CD4-positive, alpha-beta T cell (primary cell): ENCODE measurements at regions not wholly inside any gene's neighbourhood (a gene's known extent, or its start where the extent isn't known, plus 50 kb on each side); places are given as distances from the start of the nearest gene placed in this dataset.

ENCODE experiments used
- ATAC-seq: fragments of 200-7000 bp; cut with Tn5 transposase; one replicate; pipeline ENCODE4 v1.10.0; 2022; ENCODE audit warnings: mild to moderate bottlenecking; ENCODE audit not compliant: poor library complexity
- CTCF ChIA-PET: fragments of 350-600 bp; sonication (Branson Sonifier 250); formaldehyde crosslinking; loops from one replicate; lab custom pipeline; 2021; ENCODE audit warnings: antibody characterized with exemption, inconsistent platforms; lab: Charles Lee
- POLR2A ChIA-PET: fragments of 350-600 bp; sonication (Branson Sonifier 250); formaldehyde crosslinking; loops from one replicate; lab custom pipeline; 2021; ENCODE audit warnings: antibody characterized with exemption, inconsistent platforms; lab: Charles Lee
- DNase-seq, 14 experiments: peaks; one replicate each; pipeline ENCODE4 v3.0.0-alpha.2; 2013 to 2020; ENCODE audit warnings: mixed read lengths in 2 of 14
- H3K27ac ChIP-seq, 2 donors: one replicate each; pipeline versions ENCODE4 v1.5.1 to v1.7.0; 2013; ENCODE audit warnings: low read length in 2 of 2, low read depth in 1 of 2, mild to moderate bottlenecking in 1 of 2
- H3K27me3 ChIP-seq, 2 experiments: 1 replicate in 1 of 2; 2 replicates in 1 of 2; pipeline versions ENCODE4 v1.6.1 to v1.7.0; 2013; ENCODE audit warnings: low read length in 2 of 2, control low read depth in 1 of 2, mild to moderate bottlenecking in 1 of 2, moderate library complexity in 1 of 2; ENCODE audit not compliant: insufficient read depth in 2 of 2, control insufficient read depth in 1 of 2
- H3K36me3 ChIP-seq: one replicate; pipeline ENCODE4 v1.6.1; 2013; ENCODE audit warnings: low read length, control low read depth; ENCODE audit not compliant: insufficient read depth
- H3K4me1 ChIP-seq: one replicate; pipeline ENCODE4 v1.6.1; 2013; ENCODE audit warnings: low read length, control low read depth; ENCODE audit not compliant: insufficient read depth
- H3K4me3 ChIP-seq: one replicate; pipeline ENCODE4 v1.5.1; 2013; ENCODE audit warnings: mild to moderate bottlenecking, low read length, moderate library complexity
- H3K9me3 ChIP-seq, 2 experiments: 1 replicate in 1 of 2; 2 replicates in 1 of 2; pipeline versions ENCODE4 v1.6.1 to v1.7.0; 2013; ENCODE audit warnings: low read length in 2 of 2, mild to moderate bottlenecking in 2 of 2, control low read depth in 1 of 2, moderate library complexity in 1 of 2; ENCODE audit not compliant: control insufficient read depth in 1 of 2, insufficient read depth in 1 of 2
- H3K27ac Mint-ChIP-seq: one replicate; pipeline ENCODE4 v1.8.0; 2020; ENCODE audit warnings: mixed read lengths
- H3K27me3 Mint-ChIP-seq: one replicate; pipeline ENCODE4 v1.8.0; 2021; ENCODE audit warnings: mixed read lengths
- H3K36me3 Mint-ChIP-seq: one replicate; pipeline ENCODE4 v1.8.0; 2021; ENCODE audit warnings: low read depth, mixed read lengths
- H3K4me1 Mint-ChIP-seq: one replicate; pipeline ENCODE4 v1.8.0; 2021; ENCODE audit warnings: low read depth, mixed read lengths
- H3K4me3 Mint-ChIP-seq: one replicate; pipeline ENCODE4 v1.8.0; 2020; ENCODE audit warnings: mild to moderate bottlenecking, mixed read lengths
- H3K9me3 Mint-ChIP-seq: one replicate; pipeline ENCODE4 v1.8.0; 2020; ENCODE audit warnings: mixed read lengths
- intact Hi-C, 2 experiments: fragments of 100-400 bp; cut with DNase I in 1 of 2; cut with micrococcal nuclease in 1 of 2; formaldehyde crosslinking; loops; one replicate each; pipeline versions ENCODE4 v1.15.1 to v1.9.0; 2023 to 2025; cut with DNase I, micrococcal nuclease
- TF ChIP-seq, protein P1 (sequence below): fragments of 200-600 bp; IDR thresholded peaks from one replicate; pipeline ENCODE4 v1.8.0; 2022; ENCODE audit warnings: antibody characterized with exemption, mild to moderate bottlenecking

DNA sequence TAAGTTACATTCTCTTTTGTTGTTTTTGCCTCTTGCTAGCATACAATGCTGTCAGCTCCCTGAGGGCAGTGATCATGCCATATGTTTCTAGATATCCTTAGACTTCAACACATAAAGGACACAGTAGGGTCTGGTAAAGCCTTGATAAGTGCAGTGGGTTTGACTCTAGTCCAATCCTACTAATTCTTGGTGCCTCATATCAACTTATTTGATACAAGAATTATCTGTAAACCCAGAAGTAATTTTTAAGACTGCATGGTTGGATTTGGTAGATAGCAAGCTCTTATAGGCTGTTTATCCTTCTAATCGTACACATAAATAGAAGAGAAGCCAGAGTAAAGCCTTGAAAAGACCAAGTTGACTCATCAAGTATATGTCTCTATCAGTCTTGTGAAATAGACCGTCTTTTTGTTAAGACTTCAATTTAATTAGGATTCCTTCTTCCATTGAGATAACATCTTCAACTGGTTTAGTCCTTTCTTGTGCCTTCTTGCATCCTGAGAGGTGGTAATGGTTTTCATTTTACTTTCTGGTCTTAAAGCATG is 265.6 kb upstream of the CDIN1 start:
- H3K27me3 ChIP-seq: no peaks in the 10 kb centered on the region
- no peaks in the 10 kb centered on the region for H3K4me1 Mint-ChIP-seq
- CTCF ChIA-PET: no interaction called here
- no peak overlapping the region for H3K4me3 Mint-ChIP-seq
- no peaks in the 10 kb centered on the region for H3K9me3 ChIP-seq
- H3K27ac Mint-ChIP-seq: no peak overlapping the region
- no peak overlapping the region for H3K27ac ChIP-seq
- peaks cover 2% of the 10 kb centered on the region for H3K9me3 Mint-ChIP-seq
- H3K27me3 Mint-ChIP-seq: no peaks in the 10 kb centered on the region
- H3K36me3 Mint-ChIP-seq: no peaks in the 10 kb centered on the region
- no peaks in the 10 kb centered on the region for H3K36me3 ChIP-seq
- no peak for DNase-seq
- H3K4me1 ChIP-seq: no peaks in the 10 kb centered on the region
- no peak overlapping the region for H3K4me3 ChIP-seq
- intact Hi-C loops: no loop called here
- ATAC-seq: no peak
- POLR2A ChIA-PET: no interaction called here
- TF ChIP-seq, protein P1, sequence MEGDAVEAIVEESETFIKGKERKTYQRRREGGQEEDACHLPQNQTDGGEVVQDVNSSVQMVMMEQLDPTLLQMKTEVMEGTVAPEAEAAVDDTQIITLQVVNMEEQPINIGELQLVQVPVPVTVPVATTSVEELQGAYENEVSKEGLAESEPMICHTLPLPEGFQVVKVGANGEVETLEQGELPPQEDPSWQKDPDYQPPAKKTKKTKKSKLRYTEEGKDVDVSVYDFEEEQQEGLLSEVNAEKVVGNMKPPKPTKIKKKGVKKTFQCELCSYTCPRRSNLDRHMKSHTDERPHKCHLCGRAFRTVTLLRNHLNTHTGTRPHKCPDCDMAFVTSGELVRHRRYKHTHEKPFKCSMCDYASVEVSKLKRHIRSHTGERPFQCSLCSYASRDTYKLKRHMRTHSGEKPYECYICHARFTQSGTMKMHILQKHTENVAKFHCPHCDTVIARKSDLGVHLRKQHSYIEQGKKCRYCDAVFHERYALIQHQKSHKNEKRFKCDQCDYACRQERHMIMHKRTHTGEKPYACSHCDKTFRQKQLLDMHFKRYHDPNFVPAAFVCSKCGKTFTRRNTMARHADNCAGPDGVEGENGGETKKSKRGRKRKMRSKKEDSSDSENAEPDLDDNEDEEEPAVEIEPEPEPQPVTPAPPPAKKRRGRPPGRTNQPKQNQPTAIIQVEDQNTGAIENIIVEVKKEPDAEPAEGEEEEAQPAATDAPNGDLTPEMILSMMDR: no peak

- no peak overlapping the region for H3K27ac Mint-ChIP-seq
- DNase-seq (no peak), ATAC-seq (no peak)
- ChIA-PET POLR2A (no interaction called here), CTCF (no interaction called here)
- no peaks in the 10 kb centered on the region for H3K36me3 ChIP-seq
- H3K27me3 ChIP-seq: no peaks in the 10 kb centered on the region
- intact Hi-C loops: no loop called here
- H3K4me3 Mint-ChIP-seq: no peak overlapping the region
- H3K27ac ChIP-seq: no peak overlapping the region
- no peaks in the 10 kb centered on the region for H3K9me3 Mint-ChIP-seq
- H3K4me3 ChIP-seq: no peak overlapping the region
- H3K27me3 Mint-ChIP-seq: no peaks in the 10 kb centered on the region
- H3K9me3 ChIP-seq: no peaks in the 10 kb centered on the region
- TF ChIP-seq, protein P1: no peak
- no peaks in the 10 kb centered on the region for H3K4me1 ChIP-seq
- H3K36me3 Mint-ChIP-seq: no peaks in the 10 kb centered on the region
- no peaks in the 10 kb centered on the region for H3K4me1 Mint-ChIP-seq
Measured at GRCh38 chr15:36315649-36316048, 263.8 kb upstream of the CDIN1 start.

GRCh38 chr15:36323615-36324014 is 255.8 kb upstream of the CDIN1 start:
- H3K27ac Mint-ChIP-seq: no peak overlapping the region
- TF ChIP-seq, protein P1: no peak
- no peaks in the 10 kb centered on the region for H3K4me1 Mint-ChIP-seq
- ATAC-seq (no peak), DNase-seq (no peak)
- no peak overlapping the region for H3K4me3 ChIP-seq
- no peaks in the 10 kb centered on the region for H3K4me1 ChIP-seq
- H3K27ac ChIP-seq: no peak overlapping the region
- peaks cover 5% of the 10 kb centered on the region for H3K9me3 Mint-ChIP-seq
- H3K36me3 Mint-ChIP-seq: no peaks in the 10 kb centered on the region
- no peaks in the 10 kb centered on the region for H3K36me3 ChIP-seq
- no peak overlapping the region for H3K4me3 Mint-ChIP-seq
- CTCF ChIA-PET: no interaction called here
- POLR2A ChIA-PET: no interaction called here
- H3K27me3 ChIP-seq: no peaks in the 10 kb centered on the region
- intact Hi-C loops: no loop called here
- H3K27me3 Mint-ChIP-seq: no peaks in the 10 kb centered on the region
- peaks cover 0 to 6% of the 10 kb centered on the region in 2 experiments for H3K9me3 ChIP-seq
